Mesenchymal stem cell (in vitro differentiated cells and primary cell): ENCODE measurements at regions not wholly inside any gene's neighbourhood (a gene's known extent, or its start where the extent isn't known, plus 50 kb on each side); places are given as distances from the start of the nearest gene placed in this dataset.

Source experiments
- DNase-seq: peaks from one replicate; pipeline ENCODE4 v3.0.0-alpha.2; 2013
- H2AFZ ChIP-seq: one replicate; pipeline ENCODE4 v1.6.1; 2013; ENCODE audit warnings: low read depth, mild to moderate bottlenecking, control low read depth, inconsistent platforms, low read length, moderate library complexity
- H2AK5ac ChIP-seq: 2 replicates; pipeline ENCODE4 v1.6.1; 2013; ENCODE audit warnings: low read length, moderate library complexity, mild to moderate bottlenecking, inconsistent platforms; ENCODE audit not compliant: severe bottlenecking
- H2BK120ac ChIP-seq: one replicate; pipeline ENCODE4 v1.6.1; 2013; ENCODE audit warnings: low read depth, mild to moderate bottlenecking, inconsistent platforms, low read length, moderate library complexity
- H2BK12ac ChIP-seq, 2 experiments: one replicate each; pipeline ENCODE4 v1.6.1; 2013; ENCODE audit warnings: inconsistent platforms in 2 of 2, low read length in 2 of 2, mild to moderate bottlenecking in 2 of 2, moderate library complexity in 2 of 2, control low read depth in 1 of 2
- H2BK15ac ChIP-seq: one replicate; pipeline ENCODE4 v1.6.1; 2013; ENCODE audit warnings: mild to moderate bottlenecking, low read depth, inconsistent platforms; ENCODE audit not compliant: poor library complexity, severe bottlenecking
- H2BK5ac ChIP-seq: 2 replicates; pipeline ENCODE4 v1.6.1; 2013; ENCODE audit warnings: low read depth, mild to moderate bottlenecking, low read length, control low read depth, inconsistent platforms; ENCODE audit not compliant: poor library complexity, severe bottlenecking
- H3K14ac ChIP-seq, 2 experiments: one replicate each; pipeline ENCODE4 v1.6.1; 2013; ENCODE audit warnings: inconsistent platforms in 2 of 2, low read length in 2 of 2, control low read depth in 1 of 2, mild to moderate bottlenecking in 1 of 2, moderate library complexity in 1 of 2
- H3K18ac ChIP-seq, 2 experiments: one replicate each; pipeline ENCODE4 v1.6.1; 2013; ENCODE audit warnings: inconsistent platforms in 2 of 2, low read length in 2 of 2, control low read depth in 1 of 2, low read depth in 1 of 2, mild to moderate bottlenecking in 1 of 2
- H3K23ac ChIP-seq, 2 experiments: one replicate each; pipeline ENCODE4 v1.6.1; 2013; ENCODE audit warnings: inconsistent platforms in 2 of 2, low read length in 2 of 2, mild to moderate bottlenecking in 2 of 2, moderate library complexity in 2 of 2, control low read depth in 1 of 2
- H3K27ac ChIP-seq: 2 replicates; pipeline ENCODE4 v1.5.1; 2013; ENCODE audit warnings: mild to moderate bottlenecking, moderate library complexity, low read length, control low read depth, inconsistent platforms; ENCODE audit not compliant: poor library complexity, severe bottlenecking
- H3K27me3 ChIP-seq, 2 experiments: 2 replicates each; pipeline versions ENCODE4 v1.6.1 to v1.7.0; 2013; ENCODE audit warnings: low read length in 2 of 2, mild to moderate bottlenecking in 2 of 2, moderate library complexity in 2 of 2, control low read depth in 1 of 2, inconsistent platforms in 1 of 2; ENCODE audit not compliant: control insufficient read depth in 1 of 2, insufficient read depth in 1 of 2
- H3K36me3 ChIP-seq, 2 experiments: 2 replicates each; pipeline versions ENCODE4 v1.6.1 to v1.7.0; 2013; ENCODE audit warnings: low read length in 2 of 2, control low read depth in 1 of 2, inconsistent platforms in 1 of 2, low read depth in 1 of 2, mild to moderate bottlenecking in 1 of 2; ENCODE audit not compliant: insufficient read depth in 2 of 2, control insufficient read depth in 1 of 2
- H3K4ac ChIP-seq, 2 experiments: one replicate each; pipeline ENCODE4 v1.6.1; 2013; ENCODE audit warnings: inconsistent platforms in 2 of 2, low read length in 2 of 2, mild to moderate bottlenecking in 2 of 2, moderate library complexity in 2 of 2, control low read depth in 1 of 2, low read depth in 1 of 2
- H3K4me1 ChIP-seq: 2 replicates; pipeline ENCODE4 v1.6.1; 2013; ENCODE audit warnings: low read depth, low read length, control low read depth; ENCODE audit not compliant: control insufficient read depth, insufficient read depth
- H3K4me2 ChIP-seq: 2 replicates; pipeline ENCODE4 v1.6.1; 2013; ENCODE audit warnings: low read length, mild to moderate bottlenecking, inconsistent platforms; ENCODE audit not compliant: poor library complexity, severe bottlenecking
- H3K4me3 ChIP-seq, 2 experiments: 2 replicates each; pipeline versions ENCODE4 v1.5.1 to v1.7.0; 2013; ENCODE audit warnings: low read length in 2 of 2, mild to moderate bottlenecking in 2 of 2, control low read depth in 1 of 2, low read depth in 1 of 2; ENCODE audit not compliant: insufficient read depth in 1 of 2
- H3K79me1 ChIP-seq: replicated peaks from 2 replicates; pipeline ENCODE4 v1.6.1; 2013; ENCODE audit warnings: mild to moderate bottlenecking, control low read depth, low read length, inconsistent platforms; ENCODE audit not compliant: poor library complexity, severe bottlenecking
- H3K9ac ChIP-seq: 2 replicates; pipeline ENCODE4 v1.7.0; 2013; ENCODE audit warnings: mild to moderate bottlenecking, low read length, moderate library complexity
- H3K9me3 ChIP-seq: 2 replicates; pipeline ENCODE4 v1.7.0; 2013; ENCODE audit warnings: mild to moderate bottlenecking, low read length; ENCODE audit not compliant: control insufficient read depth
- H4K8ac ChIP-seq: one replicate; pipeline ENCODE4 v1.6.1; 2013; ENCODE audit warnings: inconsistent platforms, mild to moderate bottlenecking, low read length, moderate library complexity
- H4K91ac ChIP-seq: one replicate; pipeline ENCODE4 v1.6.1; 2013; ENCODE audit warnings: mild to moderate bottlenecking, low read length, inconsistent platforms
- WGBS: methylation state at CpG from one replicate; pipeline ENCODE4 v1.1.7; 2013; ENCODE audit warnings: mixed read lengths; 5-methylcytosine and 5-hydroxymethylcytosine counted together

DNA sequence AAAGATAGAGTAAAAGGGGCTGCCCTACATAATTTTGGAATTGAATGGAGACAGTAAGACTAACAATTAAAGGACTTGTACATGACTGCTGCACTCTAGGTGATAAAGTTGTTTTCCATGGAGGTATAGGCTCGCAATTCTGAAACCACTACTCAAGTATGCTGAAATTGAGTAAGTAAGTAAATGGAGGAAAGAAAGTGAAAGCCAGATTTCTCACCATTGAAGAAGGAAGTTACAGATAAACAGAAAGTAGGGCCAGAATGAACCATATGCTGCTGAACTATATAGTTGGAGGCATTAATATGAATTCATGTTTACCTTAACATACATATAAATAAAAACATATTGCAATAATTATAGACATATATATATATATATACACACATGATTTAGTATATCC is 225.7 kb upstream of the ST6GAL2 start:
- Histone ChIP-seq H2BK12ac (no peak overlapping the region), H3K4ac (no peak overlapping the region), H4K8ac (no peak overlapping the region), H2BK15ac (no peak overlapping the region), H2BK5ac (no peak overlapping the region), H3K4me2 (no peak overlapping the region), H2AK5ac (no peak overlapping the region), H2BK120ac (no peak overlapping the region), H3K27ac (no peak overlapping the region), H3K4me1 (no peaks in the 10 kb centered on the region), H3K23ac (no peak overlapping the region), H3K27me3 (no peaks in the 10 kb centered on the region), H3K4me3 (no peak overlapping the region), H3K9me3 (peaks cover 3% of the 10 kb centered on the region), H3K36me3 (no peaks in the 10 kb centered on the region), H3K79me1 (no peaks in the 10 kb centered on the region), H4K91ac (no peak overlapping the region), H3K14ac (no peak overlapping the region), H2AFZ (no peak overlapping the region), H3K9ac (no peak overlapping the region), H3K18ac (no peak overlapping the region)
- no peak for DNase-seq
- WGBS: 64% methylated on average over 1 of the region's 1 CpG

DNA sequence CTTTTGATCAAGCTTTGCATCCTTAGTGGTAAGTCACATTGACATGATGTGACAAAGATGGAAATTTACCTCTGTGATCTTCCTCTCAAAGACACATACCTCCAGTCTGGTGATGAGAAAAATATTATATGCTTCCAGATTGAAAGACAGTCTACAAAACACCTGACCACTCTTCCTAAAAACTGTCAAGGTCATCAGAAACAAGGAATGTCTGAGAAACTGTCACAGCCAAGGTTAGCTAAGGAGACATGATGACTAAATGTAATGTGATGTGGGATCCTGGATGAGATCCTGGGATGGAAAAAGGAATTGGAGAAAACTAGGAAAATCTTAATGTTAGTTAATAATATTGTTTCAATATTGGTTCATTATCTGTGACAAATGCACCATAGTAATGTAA is 226.6 kb upstream of the ST6GAL2 start:
- no peaks in the 10 kb centered on the region for H3K27me3 ChIP-seq

DNA sequence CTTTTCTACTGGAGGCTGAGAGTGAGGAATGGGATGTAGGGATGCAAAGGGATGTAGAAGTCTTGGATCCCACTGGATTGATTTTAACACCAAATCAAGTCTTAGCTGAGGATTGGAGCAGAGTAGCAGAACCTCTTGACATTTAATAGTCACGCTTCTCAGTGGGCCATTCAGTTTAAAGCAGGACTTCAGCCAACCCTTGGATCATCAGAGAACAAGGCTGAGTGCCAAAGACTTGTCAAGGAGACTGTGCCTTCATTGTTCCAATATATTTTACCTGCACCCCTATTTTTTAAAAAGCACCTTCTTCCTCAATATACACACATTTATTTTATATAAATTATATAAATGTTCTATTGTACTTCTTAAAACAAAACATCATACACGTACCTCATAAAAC is 242.4 kb upstream of the ST6GAL2 start:
- Histone ChIP-seq H3K36me3 (no peaks in the 10 kb centered on the region), H3K4me2 (no peak overlapping the region), H2BK5ac (no peak overlapping the region), H3K79me1 (no peaks in the 10 kb centered on the region), H3K4ac (no peak overlapping the region), H4K91ac (no peak overlapping the region), H3K23ac (no peak overlapping the region), H3K18ac (no peak overlapping the region), H3K9me3 (no peaks in the 10 kb centered on the region), H3K27ac (no peak overlapping the region), H3K4me3 (no peak overlapping the region), H2AK5ac (no peak overlapping the region), H3K9ac (no peak overlapping the region), H2BK120ac (no peak overlapping the region), H2BK12ac (no peak overlapping the region), H2AFZ (no peak overlapping the region), H2BK15ac (no peak overlapping the region), H3K4me1 (no peaks in the 10 kb centered on the region), H3K27me3 (no peaks in the 10 kb centered on the region), H4K8ac (no peak overlapping the region), H3K14ac (no peak overlapping the region)
- WGBS: 63% methylated on average over 1 of the region's 2 CpGs
- DNase-seq: no peak

More for the DNA sequence above, 226.6 kb upstream of the ST6GAL2 start:
- H4K91ac ChIP-seq: no peak overlapping the region
- no peak overlapping the region for H2BK12ac ChIP-seq
- H2AK5ac ChIP-seq: no peak overlapping the region
- H3K14ac ChIP-seq: no peak overlapping the region
- H3K4me1 ChIP-seq: no peaks in the 10 kb centered on the region
- H3K79me1 ChIP-seq: no peaks in the 10 kb centered on the region
- H3K36me3 ChIP-seq: no peaks in the 10 kb centered on the region
- H3K4me3 ChIP-seq: no peak overlapping the region
- H3K4me2 ChIP-seq: no peak overlapping the region
- peaks cover 3% of the 10 kb centered on the region for H3K9me3 ChIP-seq
- no peak for DNase-seq
- no peak overlapping the region for H2BK120ac ChIP-seq
- H3K9ac ChIP-seq: no peak overlapping the region
- H2AFZ ChIP-seq: no peak overlapping the region
- no peak overlapping the region for H2BK15ac ChIP-seq
- H3K18ac ChIP-seq: no peak overlapping the region
- no peak overlapping the region for H4K8ac ChIP-seq
- no peak overlapping the region for H3K4ac ChIP-seq
- no peak overlapping the region for H3K23ac ChIP-seq
- no peak overlapping the region for H3K27ac ChIP-seq
- H2BK5ac ChIP-seq: no peak overlapping the region

DNA sequence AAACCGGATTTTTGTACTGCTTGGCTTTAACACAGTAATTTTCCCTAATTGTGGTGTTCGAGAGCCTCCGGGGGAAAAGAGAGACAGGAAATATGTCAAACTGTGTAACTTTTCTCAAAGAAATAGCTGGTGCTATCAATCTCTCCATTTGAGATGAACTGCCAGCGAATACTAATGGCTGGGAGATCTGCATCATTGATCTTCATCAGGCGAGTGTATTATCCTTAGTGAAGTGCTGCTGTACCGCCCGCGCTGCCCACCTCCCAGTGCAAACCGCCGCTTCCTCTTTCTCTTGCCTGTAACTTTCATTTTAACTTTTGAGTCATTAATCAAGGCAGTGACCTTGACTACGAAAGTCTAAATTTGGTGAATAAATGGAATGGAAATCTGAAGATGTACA is 246.1 kb upstream of the ST6GAL2 start:
- 84% methylated on average over 9 of the region's 11 CpGs for WGBS
- Histone ChIP-seq H3K27ac (no peak overlapping the region), H3K36me3 (no peaks in the 10 kb centered on the region), H3K9ac (no peak overlapping the region), H3K23ac (no peak overlapping the region), H2AK5ac (no peak overlapping the region), H4K8ac (no peak overlapping the region), H2BK5ac (no peak overlapping the region), H2BK15ac (no peak overlapping the region), H3K18ac (no peak overlapping the region), H2BK12ac (no peak overlapping the region), H3K27me3 (no peaks in the 10 kb centered on the region), H3K4me1 (no peaks in the 10 kb centered on the region), H3K14ac (no peak overlapping the region), H3K4ac (no peak overlapping the region), H4K91ac (no peak overlapping the region), H3K4me3 (no peak overlapping the region), H3K9me3 (peaks cover 6% of the 10 kb centered on the region), H2AFZ (no peak overlapping the region), H2BK120ac (no peak overlapping the region), H3K4me2 (no peak overlapping the region), H3K79me1 (no peaks in the 10 kb centered on the region)
- DNase-seq: no peak
